ENCODE measurements at regions not wholly inside any gene's neighbourhood (a gene's known extent, or its start where the extent isn't known, plus 50 kb on each side); places are given as distances from the start of the nearest gene placed in this dataset.

- H3K27me3 ChIP-seq: no peaks in the 10 kb centered on the region
- H3K4me3 ChIP-seq: no peak overlapping the region
- no peaks in the 10 kb centered on the region for H3K9me3 ChIP-seq
- no peak overlapping the region for H3K27ac ChIP-seq
- no peak for TF ChIP-seq EP300 (IDR thresholded peaks at IDR 0.05)
- TF ChIP-seq POLR2A (IDR thresholded peaks at IDR 0.05): no peak
- TF ChIP-seq, protein P1, sequence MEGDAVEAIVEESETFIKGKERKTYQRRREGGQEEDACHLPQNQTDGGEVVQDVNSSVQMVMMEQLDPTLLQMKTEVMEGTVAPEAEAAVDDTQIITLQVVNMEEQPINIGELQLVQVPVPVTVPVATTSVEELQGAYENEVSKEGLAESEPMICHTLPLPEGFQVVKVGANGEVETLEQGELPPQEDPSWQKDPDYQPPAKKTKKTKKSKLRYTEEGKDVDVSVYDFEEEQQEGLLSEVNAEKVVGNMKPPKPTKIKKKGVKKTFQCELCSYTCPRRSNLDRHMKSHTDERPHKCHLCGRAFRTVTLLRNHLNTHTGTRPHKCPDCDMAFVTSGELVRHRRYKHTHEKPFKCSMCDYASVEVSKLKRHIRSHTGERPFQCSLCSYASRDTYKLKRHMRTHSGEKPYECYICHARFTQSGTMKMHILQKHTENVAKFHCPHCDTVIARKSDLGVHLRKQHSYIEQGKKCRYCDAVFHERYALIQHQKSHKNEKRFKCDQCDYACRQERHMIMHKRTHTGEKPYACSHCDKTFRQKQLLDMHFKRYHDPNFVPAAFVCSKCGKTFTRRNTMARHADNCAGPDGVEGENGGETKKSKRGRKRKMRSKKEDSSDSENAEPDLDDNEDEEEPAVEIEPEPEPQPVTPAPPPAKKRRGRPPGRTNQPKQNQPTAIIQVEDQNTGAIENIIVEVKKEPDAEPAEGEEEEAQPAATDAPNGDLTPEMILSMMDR (IDR thresholded peaks at IDR 0.05): no peak
- TF ChIP-seq POLR2AphosphoS5 (IDR thresholded peaks at IDR 0.05): no peak
- no peak for DNase-seq (ENCODE audit: low spot score in 2 of 2)
- no peaks in the 10 kb centered on the region for H3K36me3 ChIP-seq
- no peaks in the 10 kb centered on the region for H3K4me1 ChIP-seq
Observed at GRCh38 chr10:36048236-36048635, 406.1 kb upstream of the FZD8 start.

GRCh38 chr10:36042135-36042534 lies 400.0 kb upstream of the FZD8 start:
- Histone ChIP-seq H3K27ac (no peak overlapping the region), H3K9me3 (no peaks in the 10 kb centered on the region), H3K36me3 (no peaks in the 10 kb centered on the region), H3K4me1 (no peaks in the 10 kb centered on the region), H3K4me3 (no peak overlapping the region), H3K27me3 (no peaks in the 10 kb centered on the region)
- 90% methylated on average over 2 of the region's 2 CpGs for WGBS
- DNase-seq (ENCODE audit: low spot score in 2 of 2): no peak
- no peak for TF ChIP-seq EP300 (IDR thresholded peaks at IDR 0.05)
- TF ChIP-seq POLR2AphosphoS5 (IDR thresholded peaks at IDR 0.05): no peak
- TF ChIP-seq POLR2A (IDR thresholded peaks at IDR 0.05): no peak
- TF ChIP-seq, protein P1 (IDR thresholded peaks at IDR 0.05): no peak

DNA sequence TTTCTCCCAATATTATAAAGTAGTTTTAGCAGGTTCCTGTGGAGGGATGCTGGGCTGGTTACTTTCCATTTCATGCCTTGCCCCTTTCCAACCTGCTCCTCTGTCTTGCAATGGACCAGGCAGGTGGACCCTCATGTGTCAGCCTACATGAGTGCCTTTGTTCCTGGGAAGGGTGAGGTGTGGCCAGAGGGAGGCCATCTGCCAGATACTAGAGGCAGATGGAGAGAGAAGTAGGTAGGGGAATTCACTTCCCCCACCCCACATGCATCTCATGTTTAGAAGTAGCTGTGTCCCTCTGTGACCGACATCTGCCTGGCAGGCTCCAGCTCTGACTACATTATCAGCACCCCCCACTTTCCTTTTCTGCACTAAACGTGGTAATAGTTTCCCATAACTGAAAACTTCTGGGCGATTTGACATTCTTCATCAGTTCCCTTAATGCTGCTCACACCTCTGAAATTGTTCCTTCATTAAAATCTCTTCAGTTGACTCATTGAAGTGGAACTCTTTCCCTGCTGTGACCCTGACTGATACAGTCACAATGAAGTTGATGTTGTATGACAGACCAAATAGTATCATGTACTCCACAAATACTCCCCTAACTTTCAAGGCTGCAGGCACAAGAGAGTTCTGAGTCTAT lies 396.3 kb upstream of the FZD8 start:
- 63% methylated on average over 3 of the region's 3 CpGs for WGBS

DNA sequence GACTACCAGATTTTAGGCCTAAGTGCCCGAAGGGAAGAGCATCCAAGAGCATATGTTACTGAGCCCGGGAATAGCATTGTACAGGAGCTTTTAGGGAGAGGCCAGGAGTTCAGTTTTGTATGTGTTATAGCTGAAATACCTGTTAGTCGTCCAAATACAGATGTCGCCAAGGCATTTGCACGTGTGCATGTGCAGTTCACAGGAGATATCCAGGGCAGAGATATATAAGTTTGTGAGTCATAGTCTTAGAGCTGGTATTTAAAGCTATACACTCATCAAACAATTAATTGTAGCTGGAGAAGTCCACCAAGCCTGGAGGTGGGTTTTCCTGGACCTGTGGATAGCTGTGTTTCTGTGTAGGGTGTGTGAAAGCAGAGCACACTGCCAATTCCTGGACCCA lies 394.0 kb upstream of the FZD8 start:
- Histone ChIP-seq H3K27me3 (no peaks in the 10 kb centered on the region), H3K9me3 (no peaks in the 10 kb centered on the region), H3K4me1 (no peaks in the 10 kb centered on the region), H3K4me3 (no peak overlapping the region), H3K36me3 (no peaks in the 10 kb centered on the region), H3K27ac (no peak overlapping the region)
- 82% methylated on average over 5 of the region's 5 CpGs for WGBS
- TF ChIP-seq POLR2A (IDR thresholded peaks at IDR 0.05): no peak
- no peak for TF ChIP-seq POLR2AphosphoS5 (IDR thresholded peaks at IDR 0.05)
- TF ChIP-seq EP300 (IDR thresholded peaks at IDR 0.05): no peak
- TF ChIP-seq, protein P1 (IDR thresholded peaks at IDR 0.05): no peak
- no peak for DNase-seq (ENCODE audit: low spot score in 2 of 2)

More for the DNA sequence above, 396.3 kb upstream of the FZD8 start:
- Histone ChIP-seq H3K4me1 (no peaks in the 10 kb centered on the region), H3K27me3 (no peaks in the 10 kb centered on the region), H3K9me3 (no peaks in the 10 kb centered on the region), H3K36me3 (no peaks in the 10 kb centered on the region), H3K4me3 (no peak overlapping the region), H3K27ac (no peak overlapping the region)
- TF ChIP-seq EP300 (IDR thresholded peaks at IDR 0.05) (no peak), POLR2AphosphoS5 (IDR thresholded peaks at IDR 0.05) (no peak), POLR2A (IDR thresholded peaks at IDR 0.05) (no peak)
- TF ChIP-seq, protein P1 (IDR thresholded peaks at IDR 0.05): no peak
- no peak for DNase-seq (ENCODE audit: low spot score in 2 of 2)

GRCh38 chr10:36033808-36034207 lies 391.7 kb upstream of the FZD8 start:
- no peak overlapping the region for H3K4me3 ChIP-seq
- H3K27me3 ChIP-seq: no peaks in the 10 kb centered on the region
- DNase-seq (ENCODE audit: low spot score in 2 of 2): no peak
- no peak for TF ChIP-seq POLR2AphosphoS5 (IDR thresholded peaks at IDR 0.05)
- TF ChIP-seq, protein P1 (IDR thresholded peaks at IDR 0.05): no peak
- TF ChIP-seq POLR2A (IDR thresholded peaks at IDR 0.05): no peak
- TF ChIP-seq EP300 (IDR thresholded peaks at IDR 0.05): no peak
- H3K27ac ChIP-seq: no peak overlapping the region
- no peaks in the 10 kb centered on the region for H3K36me3 ChIP-seq
- H3K9me3 ChIP-seq: no peaks in the 10 kb centered on the region
- no peaks in the 10 kb centered on the region for H3K4me1 ChIP-seq
